ENCODE measurements at regions not wholly inside any gene's neighbourhood (a gene's known extent, or its start where the extent isn't known, plus 50 kb on each side); places are given as distances from the start of the nearest gene placed in this dataset.
A peak's percentile ranks its signal among the peaks of the same experiment; 100 is the strongest.

DNA sequence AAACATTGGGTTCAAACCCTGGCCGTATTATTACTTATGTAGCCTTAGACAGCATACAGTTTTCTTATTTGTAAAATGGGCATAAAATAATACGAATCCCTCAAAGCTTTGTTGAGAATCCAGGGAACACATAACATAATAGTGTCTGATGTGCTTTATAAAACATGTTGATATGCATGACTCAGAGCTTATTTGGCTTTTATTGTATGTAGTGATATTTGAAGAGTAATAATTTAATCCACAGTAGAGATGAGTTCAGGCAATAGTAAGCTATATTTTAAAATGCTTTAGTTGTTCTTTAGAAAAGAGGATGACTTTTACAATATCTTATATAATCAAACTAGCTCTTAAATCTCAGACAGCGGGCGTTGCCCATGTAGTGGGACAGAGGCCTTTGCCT lies 176.4 kb downstream of the SIM1 start:
- Histone ChIP-seq H3K27ac (no peak overlapping the region), H3K4me3 (no peak overlapping the region)
- DNase-seq (ENCODE audit: low spot score), result no peak
- TF ChIP-seq, protein P1, sequence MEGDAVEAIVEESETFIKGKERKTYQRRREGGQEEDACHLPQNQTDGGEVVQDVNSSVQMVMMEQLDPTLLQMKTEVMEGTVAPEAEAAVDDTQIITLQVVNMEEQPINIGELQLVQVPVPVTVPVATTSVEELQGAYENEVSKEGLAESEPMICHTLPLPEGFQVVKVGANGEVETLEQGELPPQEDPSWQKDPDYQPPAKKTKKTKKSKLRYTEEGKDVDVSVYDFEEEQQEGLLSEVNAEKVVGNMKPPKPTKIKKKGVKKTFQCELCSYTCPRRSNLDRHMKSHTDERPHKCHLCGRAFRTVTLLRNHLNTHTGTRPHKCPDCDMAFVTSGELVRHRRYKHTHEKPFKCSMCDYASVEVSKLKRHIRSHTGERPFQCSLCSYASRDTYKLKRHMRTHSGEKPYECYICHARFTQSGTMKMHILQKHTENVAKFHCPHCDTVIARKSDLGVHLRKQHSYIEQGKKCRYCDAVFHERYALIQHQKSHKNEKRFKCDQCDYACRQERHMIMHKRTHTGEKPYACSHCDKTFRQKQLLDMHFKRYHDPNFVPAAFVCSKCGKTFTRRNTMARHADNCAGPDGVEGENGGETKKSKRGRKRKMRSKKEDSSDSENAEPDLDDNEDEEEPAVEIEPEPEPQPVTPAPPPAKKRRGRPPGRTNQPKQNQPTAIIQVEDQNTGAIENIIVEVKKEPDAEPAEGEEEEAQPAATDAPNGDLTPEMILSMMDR (IDR thresholded peaks at IDR 0.05), result no peak

DNA sequence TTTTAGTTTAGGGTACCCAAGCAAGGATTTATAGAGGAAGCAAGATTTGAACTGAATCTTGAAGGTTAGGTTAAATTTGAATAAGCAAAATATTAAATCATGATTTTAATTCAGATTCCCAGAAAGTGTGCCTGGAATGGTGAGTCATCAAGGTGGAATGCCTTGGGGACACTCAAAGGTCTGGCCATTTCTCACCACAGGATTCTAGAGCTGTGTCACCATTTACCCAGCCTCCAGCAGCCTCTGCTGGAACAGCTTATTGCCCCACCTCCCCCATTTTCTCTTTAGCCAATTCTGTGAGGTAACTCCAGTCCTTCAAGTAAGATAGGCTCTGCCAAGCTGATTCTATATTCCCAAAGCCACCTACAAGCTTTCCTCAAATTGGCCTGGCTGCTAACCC lies 181.4 kb downstream of the SIM1 start:
- Histone ChIP-seq H3K4me3 (no peak overlapping the region), H3K27ac (no peak overlapping the region)
- TF ChIP-seq, protein P1 (IDR thresholded peaks at IDR 0.05), result no peak
- DNase-seq (ENCODE audit: low spot score), result no peak

DNA sequence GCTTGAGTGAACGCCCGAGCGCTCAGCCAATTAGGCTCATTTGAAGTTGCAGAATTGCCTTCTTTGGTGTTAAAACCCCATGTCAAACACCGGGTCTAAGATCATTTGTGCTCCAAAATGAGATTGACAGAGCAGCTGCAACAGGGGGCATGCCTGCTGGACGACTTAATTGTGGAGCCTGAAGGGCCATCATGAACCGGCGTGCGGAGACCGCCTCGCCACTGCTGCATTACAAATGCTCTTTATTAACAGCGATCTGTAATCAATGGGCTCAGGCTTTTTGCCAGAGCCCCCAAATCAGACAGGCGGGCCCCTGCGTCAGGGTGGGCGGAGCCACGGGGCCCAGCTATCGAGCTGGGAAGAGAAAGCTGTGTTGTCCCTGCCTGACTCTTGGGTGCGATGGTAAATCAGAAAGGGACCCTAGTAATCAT lies 183.2 kb downstream of the SIM1 start:
- Histone ChIP-seq H3K27ac (no peak overlapping the region), H3K4me3 (peak overlapping the region; percentile 60)
- TF ChIP-seq, protein P1 (IDR thresholded peaks at IDR 0.05), result no peak
- no peak for DNase-seq (ENCODE audit: low spot score)

DNA sequence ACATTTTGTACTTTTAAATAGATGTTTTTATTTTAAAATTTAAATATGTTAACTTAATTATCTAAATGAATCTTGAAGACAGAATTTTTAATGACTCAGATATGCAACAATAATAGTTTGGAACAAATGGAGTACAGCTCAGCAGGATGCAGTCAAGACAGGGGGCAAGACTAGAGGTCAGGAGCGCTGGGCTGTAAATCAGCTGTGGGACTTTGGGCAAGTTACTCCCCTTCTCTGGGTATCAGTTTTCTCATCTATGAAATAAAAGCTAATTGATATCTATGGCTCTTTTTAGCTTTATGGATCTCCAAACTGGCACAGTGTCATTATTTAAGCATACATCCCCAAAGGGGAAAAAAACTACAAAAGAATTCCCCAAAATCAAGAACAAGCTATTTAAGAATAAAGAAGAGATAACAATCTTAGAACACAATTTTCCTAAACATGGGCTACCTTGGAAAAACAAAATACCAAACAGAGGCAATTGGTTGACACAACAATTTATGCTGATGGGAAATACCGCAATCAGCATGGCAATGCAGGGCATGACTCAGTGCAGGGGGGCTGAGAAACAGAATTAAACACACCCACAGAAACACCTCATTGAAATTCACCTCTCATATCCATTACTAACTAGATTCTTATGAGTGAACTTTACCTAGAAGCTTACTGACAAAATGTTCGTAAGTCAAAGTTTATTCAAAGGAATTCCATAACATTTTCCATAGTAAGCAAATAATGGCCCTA lies 188.2 kb downstream of the SIM1 start:
- TF ChIP-seq, protein P1 (IDR thresholded peaks at IDR 0.05), result no peak
- Histone ChIP-seq H3K27ac (no peak overlapping the region), H3K4me3 (no peak overlapping the region)
- DNase-seq (ENCODE audit: low spot score), result no peak

DNA sequence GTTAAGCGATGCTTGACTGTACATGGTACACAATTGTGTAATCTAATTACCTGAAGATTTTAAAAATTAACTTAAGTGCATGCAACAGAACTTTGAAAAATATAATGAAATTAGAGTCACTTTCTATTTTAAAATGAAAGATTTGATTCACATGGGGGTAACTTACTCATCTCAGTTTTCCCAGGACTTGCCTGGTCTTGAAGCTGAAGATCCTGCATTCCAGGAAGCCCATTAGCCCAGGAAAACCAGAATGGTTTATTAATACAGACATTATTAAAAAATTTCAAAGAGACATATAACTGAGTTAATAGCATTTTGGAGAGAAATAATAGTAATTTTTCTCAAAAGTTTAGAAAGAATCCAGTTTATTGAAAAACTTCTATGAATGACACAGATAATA lies 190.6 kb downstream of the SIM1 start:
- DNase-seq (ENCODE audit: low spot score), result no peak
- Histone ChIP-seq H3K4me3 (no peak overlapping the region), H3K27ac (no peak overlapping the region)
- TF ChIP-seq, protein P1 (IDR thresholded peaks at IDR 0.05), result no peak

DNA sequence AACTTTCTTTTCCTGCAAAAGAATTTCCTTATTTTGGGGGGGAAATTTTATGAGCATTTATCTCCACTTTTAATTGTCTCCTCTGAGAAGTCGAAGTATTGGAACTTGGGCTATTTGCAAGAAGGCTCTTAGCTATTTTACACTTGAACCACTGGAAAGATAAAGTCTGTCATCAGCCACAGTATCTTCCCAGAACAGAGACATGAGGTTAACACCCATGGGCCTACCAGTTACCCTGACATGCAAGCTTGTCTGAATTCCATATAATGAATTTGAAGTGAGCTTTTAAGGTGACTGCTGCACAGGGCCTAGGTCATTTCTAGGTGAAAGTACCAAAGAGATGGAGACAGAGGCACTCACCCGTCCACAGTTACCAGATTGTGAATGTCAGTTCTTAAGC lies 193.1 kb downstream of the SIM1 start:
- Histone ChIP-seq H3K4me3 (no peak overlapping the region), H3K27ac (no peak overlapping the region)
- TF ChIP-seq, protein P1 (IDR thresholded peaks at IDR 0.05), result no peak
- no peak for DNase-seq (ENCODE audit: low spot score)

DNA sequence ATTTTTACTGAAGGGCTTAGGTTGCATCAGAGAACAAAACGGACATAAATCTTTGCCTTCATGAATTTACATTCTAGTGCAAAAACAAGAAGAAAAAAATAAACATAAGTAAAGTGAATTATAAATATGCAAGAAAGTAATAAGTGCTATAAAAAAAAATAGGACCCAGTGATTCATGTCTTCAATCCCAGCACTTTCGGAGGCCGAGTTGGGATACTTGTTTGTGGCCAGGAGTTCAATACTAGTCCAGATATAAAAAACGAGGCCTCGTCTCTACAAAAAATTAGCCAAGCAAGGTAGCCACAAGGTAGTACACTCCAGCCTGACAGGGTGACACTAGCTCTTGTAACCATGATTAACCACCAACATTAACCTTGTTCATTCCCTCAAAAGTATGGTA lies 193.5 kb downstream of the SIM1 start:
- Histone ChIP-seq H3K4me3 (no peak overlapping the region), H3K27ac (no peak overlapping the region)
- no peak for DNase-seq (ENCODE audit: low spot score)
- TF ChIP-seq, protein P1 (IDR thresholded peaks at IDR 0.05), result no peak

All from coronary artery (tissue), 2 donors.